Liver (tissue), 8 donors: ENCODE measurements at regions not wholly inside any gene's neighbourhood (a gene's known extent, or its start where the extent isn't known, plus 50 kb on each side); places are given as distances from the start of the nearest gene placed in this dataset.

ENCODE experiments used
- DNase-seq: peaks from one replicate; pipeline ENCODE4 v3.0.0-alpha.2; 2017; ENCODE audit warnings: low spot score
- H3K27ac ChIP-seq, 2 donors: one replicate each; pipeline ENCODE4 v1.7.0; 2013; ENCODE audit warnings: inconsistent platforms in 2 of 2, low read length in 2 of 2, control low read depth in 1 of 2, low read depth in 1 of 2, mild to moderate bottlenecking in 1 of 2
- H3K27me3 ChIP-seq, 4 donors: one replicate each; pipeline versions ENCODE4 v1.6.1 to v1.7.0; 2013; ENCODE audit warnings: low read length in 3 of 4, inconsistent platforms in 1 of 4, mild to moderate bottlenecking in 1 of 4, moderate library complexity in 1 of 4; ENCODE audit not compliant: control insufficient read depth in 4 of 4, insufficient read depth in 4 of 4
- H3K36me3 ChIP-seq, 4 donors: one replicate each; pipeline versions ENCODE4 v1.6.1 to v1.7.0; 2013; ENCODE audit warnings: low read length in 3 of 4, mild to moderate bottlenecking in 3 of 4, low read depth in 1 of 4, moderate library complexity in 1 of 4; ENCODE audit not compliant: control insufficient read depth in 4 of 4, insufficient read depth in 3 of 4
- H3K4me1 ChIP-seq, 4 donors: one replicate each; pipeline versions ENCODE4 v1.6.1 to v1.7.0; 2013; ENCODE audit warnings: low read length in 3 of 4, mild to moderate bottlenecking in 3 of 4, moderate library complexity in 1 of 4; ENCODE audit not compliant: control insufficient read depth in 4 of 4, insufficient read depth in 4 of 4
- H3K4me3 ChIP-seq, 3 donors: one replicate each; pipeline versions ENCODE4 v1.6.1 to v1.7.0; 2013; ENCODE audit warnings: low read length in 3 of 3, control low read depth in 1 of 3, low read depth in 1 of 3, mild to moderate bottlenecking in 1 of 3
- H3K9ac ChIP-seq, 2 donors: one replicate each; pipeline ENCODE4 v1.7.0; 2013; ENCODE audit warnings: low read length in 2 of 2, mild to moderate bottlenecking in 2 of 2, moderate library complexity in 2 of 2, control low read depth in 1 of 2, low read depth in 1 of 2
- H3K9me3 ChIP-seq, 4 donors: one replicate each; pipeline versions ENCODE4 v1.6.1 to v1.7.0; 2013; ENCODE audit warnings: low read length in 3 of 4; ENCODE audit not compliant: control insufficient read depth in 4 of 4
- ATF3 ChIP-seq: IDR thresholded peaks from 2 replicates; pipeline ENCODE4 v1.6.1; 2016; ENCODE audit warnings: antibody characterized with exemption
- CTCF ChIP-seq: fragments of 150-350 bp; IDR thresholded peaks from 2 replicates; pipeline ENCODE4 v1.5.1; 2017; ENCODE audit warnings: improper control_type of control experiment, low read depth, low read length; ENCODE audit not compliant: missing input control
- EGR1 ChIP-seq, 2 donors: IDR thresholded peaks; 2 replicates each; pipeline ENCODE4 v1.6.1; 2016 to 2018; ENCODE audit warnings: antibody characterized with exemption in 2 of 2, low read depth in 2 of 2
- FOXA1 ChIP-seq: IDR thresholded peaks from 2 replicates; pipeline ENCODE4 v1.6.1; 2016; ENCODE audit warnings: antibody characterized with exemption
- FOXA2 ChIP-seq: IDR thresholded peaks from 2 replicates; pipeline ENCODE4 v1.6.1; 2016; ENCODE audit warnings: antibody characterized with exemption
- GABPA ChIP-seq, 2 donors: IDR thresholded peaks in 1 of 2; conservative IDR thresholded peaks in 1 of 2; 2 replicates each; pipeline ENCODE4 v1.6.1; 2016; ENCODE audit warnings: antibody characterized with exemption in 2 of 2, mild to moderate bottlenecking in 1 of 2, moderate library complexity in 1 of 2
- HNF4A ChIP-seq, 2 donors: conservative IDR thresholded peaks; 2 replicates each; pipeline ENCODE4 v1.6.1; 2016; ENCODE audit warnings: antibody characterized with exemption in 2 of 2, mild to moderate bottlenecking in 2 of 2
- HNF4G ChIP-seq: IDR thresholded peaks from 2 replicates; pipeline ENCODE4 v1.6.1; 2016; ENCODE audit warnings: antibody characterized with exemption
- JUND ChIP-seq, 2 donors: IDR thresholded peaks; 2 replicates each; pipeline ENCODE4 v1.6.1; 2016; ENCODE audit warnings: antibody characterized with exemption in 2 of 2
- MAX ChIP-seq: IDR thresholded peaks from 2 replicates; pipeline ENCODE4 v1.6.1; 2016; ENCODE audit warnings: antibody characterized with exemption
- NR2F2 ChIP-seq: IDR thresholded peaks from 2 replicates; pipeline ENCODE4 v1.6.1; 2016; ENCODE audit warnings: antibody characterized with exemption
- RAD21 ChIP-seq, 2 donors: IDR thresholded peaks; 2 replicates each; pipeline ENCODE4 v1.6.1; 2016; ENCODE audit warnings: antibody characterized with exemption in 2 of 2, mild to moderate bottlenecking in 2 of 2
- REST ChIP-seq: IDR thresholded peaks from 2 replicates; pipeline ENCODE4 v1.6.1; 2016; ENCODE audit warnings: antibody characterized with exemption, mild to moderate bottlenecking
- RXRA ChIP-seq, 2 donors: IDR thresholded peaks; 2 replicates each; pipeline ENCODE4 v1.6.1; 2017 to 2018; ENCODE audit warnings: antibody characterized with exemption in 2 of 2, mild to moderate bottlenecking in 1 of 2
- SP1 ChIP-seq: IDR thresholded peaks from 2 replicates; pipeline ENCODE4 v1.6.1; 2018; ENCODE audit warnings: antibody characterized with exemption, mild to moderate bottlenecking
- TAF1 ChIP-seq: conservative IDR thresholded peaks from 2 replicates; pipeline ENCODE4 v1.6.1; 2016; ENCODE audit warnings: antibody characterized with exemption, mild to moderate bottlenecking
- YY1 ChIP-seq: IDR thresholded peaks from 2 replicates; pipeline ENCODE4 v1.6.1; 2016; ENCODE audit warnings: antibody characterized with exemption, mild to moderate bottlenecking
- ZBTB33 ChIP-seq: IDR thresholded peaks from 2 replicates; pipeline ENCODE4 v1.6.1; 2016; ENCODE audit warnings: antibody characterized with exemption
- WGBS: extraction: QIAGEN DNeasy Blood & Tissue Kit; methylation state at CpG from one replicate; pipeline ENCODE4 v1.1.7; 2013; 5-methylcytosine and 5-hydroxymethylcytosine counted together
- donor health status: healthy.
- donor health status: healthy.
- donor health status: healthy.
- donor health status: healthy.
- donor health status: healthy.

- H3K9me3 ChIP-seq: no peaks in the 10 kb centered on the region
- no peak overlapping the region for H3K4me3 ChIP-seq
- no peaks in the 10 kb centered on the region for H3K4me1 ChIP-seq
- no peak overlapping the region for H3K9ac ChIP-seq
- no peak for DNase-seq
- H3K27me3 ChIP-seq: no peaks in the 10 kb centered on the region
- H3K27ac ChIP-seq: no peak overlapping the region
- no peaks in the 10 kb centered on the region for H3K36me3 ChIP-seq
- TF ChIP-seq RXRA (IDR thresholded peaks at IDR 0.05): no peak
- TF ChIP-seq MAX: no peak
- no peak for TF ChIP-seq YY1
- TF ChIP-seq RAD21 (IDR thresholded peaks at IDR 0.05): no peak
- TF ChIP-seq HNF4A (conservative IDR thresholded peaks at IDR 0.05): no peak
- no peak for TF ChIP-seq ZBTB33
- no peak for TF ChIP-seq SP1
- no peak for TF ChIP-seq JUND (IDR thresholded peaks at IDR 0.05)
- no peak for TF ChIP-seq FOXA1
- TF ChIP-seq CTCF: no peak
- no peak for TF ChIP-seq TAF1
- WGBS: 77% methylated on average over 21 of the region's 21 CpGs
Observed at GRCh38 chr17:83162035-83162745, 82.8 kb downstream of the METRNL start.

- Histone ChIP-seq H3K9ac (no peak overlapping the region), H3K36me3 (no peaks in the 10 kb centered on the region), H3K4me1 (no peaks in the 10 kb centered on the region), H3K27me3 (no peaks in the 10 kb centered on the region), H3K27ac (no peak overlapping the region), H3K9me3 (no peaks in the 10 kb centered on the region), H3K4me3 (no peak overlapping the region)
- no peak for TF ChIP-seq FOXA1
- TF ChIP-seq HNF4A (conservative IDR thresholded peaks at IDR 0.05): no peak
- no peak for TF ChIP-seq RXRA (IDR thresholded peaks at IDR 0.05)
- TF ChIP-seq JUND (IDR thresholded peaks at IDR 0.05): no peak
- TF ChIP-seq GABPA (IDR thresholded peaks at IDR 0.05 in 1 of 2, conservative IDR thresholded peaks at IDR 0.05 in 1 of 2): no peak
- TF ChIP-seq ZBTB33: no peak
- no peak for TF ChIP-seq YY1
- no peak for TF ChIP-seq HNF4G
- no peak for TF ChIP-seq CTCF
- no peak for TF ChIP-seq SP1
- TF ChIP-seq RAD21 (IDR thresholded peaks at IDR 0.05): no peak
- TF ChIP-seq NR2F2: no peak
- TF ChIP-seq ATF3: no peak
- no peak for TF ChIP-seq EGR1 (IDR thresholded peaks at IDR 0.05; ENCODE audit: low read depth in 2 of 2)
- no peak for TF ChIP-seq REST
- TF ChIP-seq TAF1: no peak
- no peak for TF ChIP-seq MAX
- TF ChIP-seq FOXA2: no peak
- WGBS: 81% methylated on average over 3 of the region's 3 CpGs
- DNase-seq: no peak
Observed at GRCh38 chr17:83164490-83164889, 85.1 kb downstream of the METRNL start.
